Neural progenitor cell (in vitro differentiated cells): ENCODE measurements at regions not wholly inside any gene's neighbourhood (a gene's known extent, or its start where the extent isn't known, plus 50 kb on each side); places are given as distances from the start of the nearest gene placed in this dataset.

Source experiments
- DNase-seq: peaks from one replicate; pipeline ENCODE4 v3.0.0-alpha.2; 2016; ENCODE audit warnings: low spot score
- H2AFZ ChIP-seq: fragments of 200-600 bp; sonication (generic); replicated peaks from 2 replicates; pipeline ENCODE4 v1.6.1; 2016; ENCODE audit warnings: antibody characterized with exemption
- H3F3A ChIP-seq: fragments of 200-600 bp; sonication (generic); 2 replicates; pipeline ENCODE4 v1.6.1; 2016; ENCODE audit warnings: antibody characterized with exemption, low read depth
- H3K27ac ChIP-seq: fragments of 200-600 bp; sonication (generic); 2 replicates; pipeline ENCODE4 v1.5.1; 2016; ENCODE audit warnings: mild to moderate bottlenecking
- H3K27me3 ChIP-seq: fragments of 200-600 bp; sonication (generic); 2 replicates; pipeline ENCODE4 v1.6.1; 2016; ENCODE audit warnings: mild to moderate bottlenecking, moderate library complexity
- H3K36me3 ChIP-seq: fragments of 200-600 bp; sonication (generic); 2 replicates; pipeline ENCODE4 v1.5.1; 2016
- H3K4me1 ChIP-seq: fragments of 200-600 bp; sonication (generic); 2 replicates; pipeline ENCODE4 v1.6.1; 2016; ENCODE audit warnings: mixed run types
- H3K4me2 ChIP-seq: fragments of 200-600 bp; sonication (generic); 2 replicates; pipeline ENCODE4 v1.6.1; 2016
- H3K4me3 ChIP-seq: fragments of 200-600 bp; sonication (generic); 2 replicates; pipeline ENCODE4 v1.5.1; 2016
- H3K79me2 ChIP-seq: fragments of 200-600 bp; sonication (generic); 2 replicates; pipeline ENCODE4 v1.6.1; 2016; ENCODE audit warnings: low read depth
- H3K9ac ChIP-seq: fragments of 200-600 bp; sonication (generic); 2 replicates; pipeline ENCODE4 v1.6.1; 2016
- H3K9me3 ChIP-seq: fragments of 200-600 bp; sonication (generic); 2 replicates; pipeline ENCODE4 v1.5.1; 2016; ENCODE audit warnings: low read depth
- H4K20me1 ChIP-seq: fragments of 200-600 bp; sonication (generic); 2 replicates; pipeline ENCODE4 v1.6.1; 2016; ENCODE audit warnings: low read depth
- H3K27ac Mint-ChIP-seq: 3 replicates; pipeline ENCODE4 v1.8.0; 2021; ENCODE audit warnings: mixed read lengths
- H3K27me3 Mint-ChIP-seq: 2 replicates; pipeline ENCODE4 v1.8.0; 2022; ENCODE audit warnings: low read depth, mild to moderate bottlenecking, inconsistent platforms, moderate library complexity, mixed read lengths; ENCODE audit not compliant: insufficient read depth
- H3K36me3 Mint-ChIP-seq: 3 replicates; pipeline ENCODE4 v1.8.0; 2021; ENCODE audit warnings: mixed read lengths
- H3K4me1 Mint-ChIP-seq: 3 replicates; pipeline ENCODE4 v1.8.0; 2021; ENCODE audit warnings: mixed read lengths
- H3K4me3 Mint-ChIP-seq: 3 replicates; pipeline ENCODE4 v1.8.0; 2021; ENCODE audit warnings: mild to moderate bottlenecking, moderate library complexity, mixed read lengths
- H3K9me3 Mint-ChIP-seq: 3 replicates; pipeline ENCODE4 v1.8.0; 2020; ENCODE audit warnings: mixed read lengths
- EZH2 ChIP-seq: fragments of 200-600 bp; sonication (generic); IDR thresholded peaks from 2 replicates; pipeline ENCODE4 v1.6.1; 2017; ENCODE audit warnings: antibody characterized with exemption, mild to moderate bottlenecking, moderate library complexity
- EZH2phosphoT487 ChIP-seq: fragments of 200-600 bp; sonication (generic); IDR thresholded peaks from 2 replicates; pipeline ENCODE4 v1.6.1; 2017; ENCODE audit warnings: antibody characterized with exemption
- TF ChIP-seq, protein P1 (sequence below): fragments of 200-600 bp; sonication (generic); IDR thresholded peaks from 2 replicates; pipeline ENCODE4 v1.5.1; 2017; ENCODE audit warnings: antibody characterized with exemption, mild to moderate bottlenecking

DNA sequence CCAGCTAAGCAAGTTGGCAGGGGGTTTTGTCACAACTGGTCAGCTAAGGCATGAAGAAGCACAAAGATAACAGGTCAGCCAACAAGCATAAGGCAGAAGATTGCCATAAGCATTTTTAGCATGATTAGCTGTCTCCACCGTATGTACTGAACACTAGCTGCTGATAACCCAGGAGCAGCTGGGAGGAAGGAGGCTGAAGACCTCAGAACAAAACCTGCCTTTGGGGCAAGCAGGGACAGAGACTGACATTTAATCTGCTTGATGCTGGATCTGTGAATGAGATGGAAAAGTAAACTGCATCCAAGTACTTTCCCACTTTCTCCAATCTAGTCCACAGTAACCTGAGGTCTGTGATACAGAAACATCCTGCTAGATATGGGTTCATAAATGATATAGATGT lies 353.0 kb upstream of the MAP3K7 start:
- Histone ChIP-seq H3K9me3 (no peaks in the 10 kb centered on the region), H3K27me3 (no peaks in the 10 kb centered on the region), H3K27ac (no peak overlapping the region), H3K4me1 (peaks cover 6% of the 10 kb centered on the region), H3K36me3 (no peaks in the 10 kb centered on the region), H3K9ac (no peak overlapping the region), H2AFZ (peak overlapping the region; percentile 7), H3K79me2 (no peaks in the 10 kb centered on the region), H3F3A (no peaks in the 10 kb centered on the region), H3K4me3 (no peak overlapping the region), H4K20me1 (no peaks in the 10 kb centered on the region), H3K4me2 (no peak overlapping the region)
- no peak for DNase-seq
- Mint-ChIP-seq H3K4me3 (no peak overlapping the region), H3K36me3 (no peaks in the 10 kb centered on the region), H3K27me3 (no peaks in the 10 kb centered on the region), H3K4me1 (peaks cover 1% of the 10 kb centered on the region), H3K9me3 (no peaks in the 10 kb centered on the region), H3K27ac (no peak overlapping the region)
- TF ChIP-seq, protein P1, sequence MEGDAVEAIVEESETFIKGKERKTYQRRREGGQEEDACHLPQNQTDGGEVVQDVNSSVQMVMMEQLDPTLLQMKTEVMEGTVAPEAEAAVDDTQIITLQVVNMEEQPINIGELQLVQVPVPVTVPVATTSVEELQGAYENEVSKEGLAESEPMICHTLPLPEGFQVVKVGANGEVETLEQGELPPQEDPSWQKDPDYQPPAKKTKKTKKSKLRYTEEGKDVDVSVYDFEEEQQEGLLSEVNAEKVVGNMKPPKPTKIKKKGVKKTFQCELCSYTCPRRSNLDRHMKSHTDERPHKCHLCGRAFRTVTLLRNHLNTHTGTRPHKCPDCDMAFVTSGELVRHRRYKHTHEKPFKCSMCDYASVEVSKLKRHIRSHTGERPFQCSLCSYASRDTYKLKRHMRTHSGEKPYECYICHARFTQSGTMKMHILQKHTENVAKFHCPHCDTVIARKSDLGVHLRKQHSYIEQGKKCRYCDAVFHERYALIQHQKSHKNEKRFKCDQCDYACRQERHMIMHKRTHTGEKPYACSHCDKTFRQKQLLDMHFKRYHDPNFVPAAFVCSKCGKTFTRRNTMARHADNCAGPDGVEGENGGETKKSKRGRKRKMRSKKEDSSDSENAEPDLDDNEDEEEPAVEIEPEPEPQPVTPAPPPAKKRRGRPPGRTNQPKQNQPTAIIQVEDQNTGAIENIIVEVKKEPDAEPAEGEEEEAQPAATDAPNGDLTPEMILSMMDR, result no peak
- TF ChIP-seq EZH2phosphoT487, result no peak
- TF ChIP-seq EZH2, result no peak

DNA sequence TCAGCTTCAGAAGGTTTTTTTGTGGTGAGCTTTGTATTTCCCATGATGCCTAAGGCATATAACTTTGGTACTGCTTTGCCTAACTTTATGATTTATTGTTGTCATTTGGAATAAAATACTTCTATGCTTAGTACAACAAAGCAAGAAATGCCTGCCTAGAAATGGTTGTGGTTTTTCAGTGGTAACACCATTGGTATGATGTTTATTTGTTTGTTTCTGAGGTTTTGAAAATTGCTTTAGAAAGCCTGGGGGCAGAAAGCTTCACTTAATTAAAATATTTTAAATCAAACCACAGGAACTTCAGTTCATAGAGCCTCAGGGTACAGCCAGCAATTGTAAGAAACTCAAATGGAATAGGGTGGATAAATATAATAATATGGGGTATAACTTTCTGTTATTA lies 351.2 kb upstream of the MAP3K7 start:
- Histone ChIP-seq H3K27me3 (no peaks in the 10 kb centered on the region), H3K79me2 (no peaks in the 10 kb centered on the region), H3K9me3 (no peaks in the 10 kb centered on the region), H3K27ac (no peak overlapping the region), H4K20me1 (no peaks in the 10 kb centered on the region), H3K4me1 (peaks cover 13% of the 10 kb centered on the region), H3K36me3 (no peaks in the 10 kb centered on the region), H3F3A (no peaks in the 10 kb centered on the region), H3K4me2 (no peak overlapping the region), H3K4me3 (no peak overlapping the region), H2AFZ (no peak overlapping the region), H3K9ac (no peak overlapping the region)
- no peaks in the 10 kb centered on the region for H3K36me3 Mint-ChIP-seq
- no peaks in the 10 kb centered on the region for H3K9me3 Mint-ChIP-seq
- peaks cover 10% of the 10 kb centered on the region for H3K4me1 Mint-ChIP-seq
- DNase-seq, result no peak
- TF ChIP-seq EZH2 (no peak), EZH2phosphoT487 (no peak)
- TF ChIP-seq, protein P1, result no peak
- H3K27ac Mint-ChIP-seq, result no peak overlapping the region
- H3K4me3 Mint-ChIP-seq, result no peak overlapping the region
- H3K27me3 Mint-ChIP-seq, result no peaks in the 10 kb centered on the region

DNA sequence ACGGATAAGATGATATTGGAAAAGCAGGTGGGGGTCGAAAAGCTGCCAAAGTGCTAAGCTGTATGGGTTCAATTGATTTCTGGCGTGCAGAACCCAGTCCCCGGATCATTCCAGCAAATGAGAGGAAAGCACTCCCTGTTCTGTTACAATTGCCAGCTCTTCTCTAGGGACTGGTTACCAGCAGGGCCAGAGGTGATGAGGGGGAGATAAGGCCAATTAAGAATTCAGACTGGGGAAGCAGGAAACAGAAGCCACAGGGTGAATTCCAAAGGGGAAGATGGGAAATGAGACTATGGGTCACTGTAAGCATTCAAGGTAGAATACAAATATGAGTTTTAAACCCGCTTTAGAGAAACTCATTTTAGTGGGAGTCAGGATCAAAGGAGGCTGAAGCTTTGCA lies 349.4 kb upstream of the MAP3K7 start:
- H3K9me3 Mint-ChIP-seq, result no peaks in the 10 kb centered on the region
- no peaks in the 10 kb centered on the region for H3K27me3 Mint-ChIP-seq
- no peak overlapping the region for H3K4me2 ChIP-seq
- no peaks in the 10 kb centered on the region for H4K20me1 ChIP-seq
- H3K27ac ChIP-seq, result no peak overlapping the region
- no peak overlapping the region for H3K4me3 Mint-ChIP-seq
- H3K9me3 ChIP-seq, result no peaks in the 10 kb centered on the region
- H3K9ac ChIP-seq, result no peak overlapping the region
- H3K4me3 ChIP-seq, result no peak overlapping the region
- H3K79me2 ChIP-seq, result no peaks in the 10 kb centered on the region
- no peak for DNase-seq
- H2AFZ ChIP-seq, result no peak overlapping the region
- H3K4me1 Mint-ChIP-seq, result peaks cover 10% of the 10 kb centered on the region
- no peaks in the 10 kb centered on the region for H3K36me3 Mint-ChIP-seq
- H3F3A ChIP-seq, result no peaks in the 10 kb centered on the region
- peaks cover 12% of the 10 kb centered on the region for H3K4me1 ChIP-seq
- TF ChIP-seq, protein P1, result no peak
- TF ChIP-seq EZH2 (no peak), EZH2phosphoT487 (no peak)
- H3K36me3 ChIP-seq, result no peaks in the 10 kb centered on the region
- no peak overlapping the region for H3K27ac Mint-ChIP-seq
- no peaks in the 10 kb centered on the region for H3K27me3 ChIP-seq

DNA sequence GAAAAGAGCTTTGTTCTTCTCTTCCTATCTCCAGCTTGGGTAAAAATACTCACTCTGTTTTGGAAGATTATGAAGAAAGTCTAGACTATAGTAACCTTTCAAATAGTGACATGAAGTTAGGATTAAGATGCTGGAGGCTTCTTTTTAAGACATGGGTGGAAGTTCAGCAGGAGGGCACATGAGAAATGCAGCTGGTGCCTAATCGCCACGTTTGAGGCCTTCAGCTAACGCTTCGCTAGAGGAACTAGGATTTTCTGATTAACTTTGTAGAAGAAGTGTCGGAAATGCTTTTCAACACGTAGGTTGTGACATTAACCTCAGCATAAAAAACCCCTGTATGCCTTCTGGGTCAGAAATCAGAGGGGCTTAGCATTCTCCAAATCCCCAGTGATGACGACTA lies 348.1 kb upstream of the MAP3K7 start:
- Histone ChIP-seq H4K20me1 (no peaks in the 10 kb centered on the region), H3F3A (no peaks in the 10 kb centered on the region), H3K27me3 (no peaks in the 10 kb centered on the region), H2AFZ (no peak overlapping the region), H3K9me3 (no peaks in the 10 kb centered on the region), H3K79me2 (no peaks in the 10 kb centered on the region), H3K4me3 (no peak overlapping the region), H3K4me1 (peaks cover 12% of the 10 kb centered on the region), H3K9ac (no peak overlapping the region), H3K27ac (no peak overlapping the region), H3K36me3 (no peaks in the 10 kb centered on the region), H3K4me2 (no peak overlapping the region)
- H3K27ac Mint-ChIP-seq, result no peak overlapping the region
- no peaks in the 10 kb centered on the region for H3K27me3 Mint-ChIP-seq
- peaks cover 10% of the 10 kb centered on the region for H3K4me1 Mint-ChIP-seq
- no peak overlapping the region for H3K4me3 Mint-ChIP-seq
- no peaks in the 10 kb centered on the region for H3K36me3 Mint-ChIP-seq
- TF ChIP-seq, protein P1, result no peak
- no peak for TF ChIP-seq EZH2phosphoT487
- no peak for TF ChIP-seq EZH2
- no peaks in the 10 kb centered on the region for H3K9me3 Mint-ChIP-seq
- no peak for DNase-seq
